Loucy (cell line): ENCODE measurements at regions not wholly inside any gene's neighbourhood (a gene's known extent, or its start where the extent isn't known, plus 50 kb on each side); places are given as distances from the start of the nearest gene placed in this dataset.
"Not testable (repeated sequence)": the region's sequence is repeated elsewhere in the genome, so short reads cannot be mapped to it uniquely, and the experiment has no call there.

Experiments
- H2AFZ ChIP-seq: fragments of 200-600 bp; sonication (generic); 2 replicates; pipeline ENCODE4 v1.6.0; 2016; ENCODE audit warnings: antibody characterized with exemption, mild to moderate bottlenecking, low read length, moderate library complexity
- H3F3A ChIP-seq: fragments of 200-600 bp; 2 replicates; pipeline ENCODE4 v1.6.0; 2016; ENCODE audit warnings: antibody characterized with exemption, low read depth, mild to moderate bottlenecking
- H3K27me3 ChIP-seq: fragments of 200-600 bp; sonication (generic); 2 replicates; pipeline ENCODE4 v1.6.1; 2014; ENCODE audit warnings: low read length, mild to moderate bottlenecking; ENCODE audit not compliant: insufficient read depth, poor library complexity, severe bottlenecking
- H3K36me3 ChIP-seq: fragments of 200-600 bp; sonication (generic); 2 replicates; pipeline ENCODE4 v1.6.1; 2016; ENCODE audit warnings: low read length; ENCODE audit not compliant: insufficient read depth
- H3K4me1 ChIP-seq: fragments of 200-600 bp; sonication (generic); 2 replicates; pipeline ENCODE4 v1.5.1; 2014; ENCODE audit warnings: low read length, mild to moderate bottlenecking; ENCODE audit not compliant: insufficient read depth, poor library complexity, severe bottlenecking
- H3K4me2 ChIP-seq: fragments of 200-600 bp; sonication (generic); 2 replicates; pipeline ENCODE4 v1.6.0; 2014; ENCODE audit warnings: antibody characterized with exemption, low read length, low read depth, mild to moderate bottlenecking; ENCODE audit not compliant: poor library complexity, severe bottlenecking
- H3K4me3 ChIP-seq: fragments of 200-600 bp; sonication (generic); 2 replicates; pipeline ENCODE4 v1.5.1; 2014; ENCODE audit warnings: low read length, mild to moderate bottlenecking, mixed read lengths; ENCODE audit not compliant: poor library complexity, severe bottlenecking
- H3K79me2 ChIP-seq: fragments of 200-600 bp; sonication (generic); 2 replicates; pipeline ENCODE4 v1.6.1; 2014; ENCODE audit warnings: low read length; ENCODE audit not compliant: insufficient read depth
- H3K9ac ChIP-seq: fragments of 200-600 bp; sonication (generic); 2 replicates; pipeline ENCODE4 v1.6.0; 2014; ENCODE audit warnings: mild to moderate bottlenecking, low read depth, low read length, moderate library complexity; ENCODE audit not compliant: poor library complexity, severe bottlenecking
- H3K9me2 ChIP-seq: fragments of 200-600 bp; sonication (generic); replicated peaks from 2 replicates; pipeline ENCODE4 v1.6.1; 2016; ENCODE audit warnings: low read depth, low read length, mixed read lengths
- H3K9me3 ChIP-seq: fragments of 200-600 bp; sonication (generic); 2 replicates; pipeline ENCODE4 v1.6.1; 2014; ENCODE audit warnings: mild to moderate bottlenecking, antibody characterized with exemption, low read length, low read depth; ENCODE audit not compliant: insufficient read depth
- H4K20me1 ChIP-seq: fragments of 200-600 bp; sonication (generic); 2 replicates; pipeline ENCODE4 v1.6.0; 2014; ENCODE audit warnings: antibody characterized with exemption, low read length, mild to moderate bottlenecking; ENCODE audit not compliant: insufficient read depth, poor library complexity, severe bottlenecking
- CTCF ChIP-seq: fragments of 200-600 bp; sonication (generic); conservative IDR thresholded peaks from 2 replicates; pipeline ENCODE4 v1.5.1; 2014; ENCODE audit warnings: mild to moderate bottlenecking, antibody characterized with exemption, low read length
- EZH2phosphoT487 ChIP-seq: fragments of 200-600 bp; IDR thresholded peaks from 2 replicates; pipeline ENCODE4 v1.6.1; 2018; ENCODE audit warnings: antibody characterized with exemption, mild to moderate bottlenecking, moderate library complexity, borderline replicate concordance

GRCh38 chr7:146028251-146028750 is 88.3 kb upstream of the CNTNAP2 start:
- Histone ChIP-seq H3K79me2 (no peaks in the 10 kb centered on the region), H3K36me3 (no peaks in the 10 kb centered on the region), H3K27me3 (no peaks in the 10 kb centered on the region), H3F3A (no peaks in the 10 kb centered on the region), H3K9me3 (no peaks in the 10 kb centered on the region), H3K4me3 (no peak overlapping the region), H2AFZ (no peak overlapping the region), H3K9me2 (no peaks in the 10 kb centered on the region), H4K20me1 (no peaks in the 10 kb centered on the region), H3K4me1 (no peaks in the 10 kb centered on the region), H3K9ac (no peak overlapping the region), H3K4me2 (no peak overlapping the region)
- TF ChIP-seq CTCF (no peak), EZH2phosphoT487 (no peak)

GRCh38 chr7:146027243-146027642 is 89.4 kb upstream of the CNTNAP2 start:
- Histone ChIP-seq H3K4me2 (no peak overlapping the region), H3K9me2 (no peaks in the 10 kb centered on the region), H3K79me2 (no peaks in the 10 kb centered on the region), H2AFZ (no peak overlapping the region), H3F3A (no peaks in the 10 kb centered on the region), H3K4me3 (no peak overlapping the region), H4K20me1 (no peaks in the 10 kb centered on the region), H3K36me3 (no peaks in the 10 kb centered on the region), H3K4me1 (no peaks in the 10 kb centered on the region), H3K9ac (no peak overlapping the region), H3K27me3 (no peaks in the 10 kb centered on the region), H3K9me3 (no peaks in the 10 kb centered on the region)
- TF ChIP-seq CTCF (no peak), EZH2phosphoT487 (no peak)

- H3K9me3 ChIP-seq, result no peaks in the 10 kb centered on the region
- no peaks in the 10 kb centered on the region for H3K36me3 ChIP-seq
- H4K20me1 ChIP-seq, result no peaks in the 10 kb centered on the region
- H3F3A ChIP-seq, result no peaks in the 10 kb centered on the region
- H3K4me3 ChIP-seq, result no peak overlapping the region
- H3K9ac ChIP-seq, result no peak overlapping the region
- no peak overlapping the region for H2AFZ ChIP-seq
- no peak overlapping the region for H3K4me2 ChIP-seq
- H3K4me1 ChIP-seq, result no peaks in the 10 kb centered on the region
- no peaks in the 10 kb centered on the region for H3K9me2 ChIP-seq
- H3K79me2 ChIP-seq, result no peaks in the 10 kb centered on the region
- no peaks in the 10 kb centered on the region for H3K27me3 ChIP-seq
- TF ChIP-seq EZH2phosphoT487, result no peak
These were observed 93.8 kb upstream of the CNTNAP2 start for GRCh38 chr7:146022776-146023175.

GRCh38 chr7:146019041-146020004 is 97.3 kb upstream of the CNTNAP2 start:
- not testable (repeated sequence) for H4K20me1 ChIP-seq, H3K9me3 ChIP-seq, H3K4me1 ChIP-seq, H3K9me2 ChIP-seq, H3K4me2 ChIP-seq, H3F3A ChIP-seq, H3K79me2 ChIP-seq, H3K36me3 ChIP-seq, H3K9ac ChIP-seq, H3K4me3 ChIP-seq, H2AFZ ChIP-seq, H3K27me3 ChIP-seq

- H3K9ac ChIP-seq, H2AFZ ChIP-seq, H3K9me3 ChIP-seq, H3K27me3 ChIP-seq, H3K9me2 ChIP-seq, H3K79me2 ChIP-seq, H4K20me1 ChIP-seq, H3K4me1 ChIP-seq, H3K36me3 ChIP-seq, H3F3A ChIP-seq, H3K4me2 ChIP-seq, H3K4me3 ChIP-seq: not testable (repeated sequence)
These were observed 99.2 kb upstream of the CNTNAP2 start for GRCh38 chr7:146017366-146017765.

GRCh38 chr7:146014154-146014553 is 102.4 kb upstream of the CNTNAP2 start:
- not testable (repeated sequence) for H3K9ac ChIP-seq

More at GRCh38 chr7:146014154-146014553, 102.4 kb upstream of the CNTNAP2 start:
- H3K79me2 ChIP-seq, H3K4me2 ChIP-seq, H2AFZ ChIP-seq, H3K4me3 ChIP-seq, H3F3A ChIP-seq, H3K36me3 ChIP-seq, H4K20me1 ChIP-seq, H3K9me3 ChIP-seq, H3K4me1 ChIP-seq, H3K27me3 ChIP-seq, H3K9me2 ChIP-seq: not testable (repeated sequence)
